NCI-H2029 treated with DMSO at 0.1 percent for 48 hours (cell line): ENCODE measurements at regions not wholly inside any gene's neighbourhood (a gene's known extent, or its start where the extent isn't known, plus 50 kb on each side); places are given as distances from the start of the nearest gene placed in this dataset.
"Not testable (repeated sequence)": the region's sequence is repeated elsewhere in the genome, so short reads cannot be mapped to it uniquely, and the experiment has no call there.

ENCODE experiments used
- DNase-seq: peaks from one replicate; lab custom pipeline; 2025; lab: John Stamatoyannopoulos, UW

DNA sequence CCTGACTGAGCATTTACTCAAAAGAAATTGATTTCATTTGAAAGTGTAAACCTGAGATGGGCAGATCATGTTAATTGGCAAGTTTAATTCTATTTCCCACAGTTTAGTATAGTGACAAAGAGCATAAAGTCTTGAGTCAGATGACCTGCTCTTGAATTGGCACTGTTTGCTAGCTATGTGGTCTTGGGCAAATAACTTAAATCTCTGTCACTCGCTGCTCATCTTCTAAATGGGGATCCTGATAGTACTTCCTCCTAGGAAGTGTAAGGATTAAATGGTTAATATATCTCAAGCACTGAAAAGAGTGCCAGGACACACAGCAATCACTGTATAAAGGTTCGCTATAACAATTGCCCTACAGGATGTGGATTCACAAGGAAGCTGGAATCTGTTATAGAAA lies 242.8 kb upstream of the JADE1 start:
- DNase-seq = no peak

- peak; percentile 5 for DNase-seq
These were observed 243.8 kb upstream of the JADE1 start for GRCh38 chr4:128565565-128566186.

- DNase-seq = no peak
These were observed 244.4 kb upstream of the JADE1 start for GRCh38 chr4:128565054-128565453.

GRCh38 chr4:128564081-128564630 lies 245.3 kb upstream of the JADE1 start:
- no peak for DNase-seq

- DNase-seq = no peak
These were observed 248.6 kb upstream of the JADE1 start for GRCh38 chr4:128560754-128561495.

- DNase-seq = no peak
These were observed 250.4 kb upstream of the JADE1 start for GRCh38 chr4:128558896-128559679.

DNA sequence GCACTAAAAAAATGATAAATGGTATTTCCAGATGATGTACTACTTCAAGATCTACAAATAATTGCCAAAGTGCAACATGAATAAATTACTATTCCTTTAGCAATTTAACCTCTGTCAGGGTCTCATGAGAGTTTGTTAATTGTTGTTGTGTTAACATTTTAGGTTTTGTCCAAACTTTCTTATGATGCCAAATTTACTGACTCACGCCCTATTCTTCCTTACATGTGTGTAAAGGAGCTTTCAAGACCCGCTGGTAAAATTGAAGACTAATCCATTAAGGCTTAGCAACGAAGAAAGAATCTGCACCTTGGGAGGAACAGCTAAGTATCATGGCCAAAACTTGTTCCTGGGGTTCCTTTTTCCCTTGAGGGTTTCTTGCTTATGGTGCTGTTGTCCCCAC lies 252.7 kb upstream of the JADE1 start:
- no peak for DNase-seq

GRCh38 chr4:128553686-128554515 lies 255.6 kb upstream of the JADE1 start:
- peak; percentile 27 for DNase-seq

DNA sequence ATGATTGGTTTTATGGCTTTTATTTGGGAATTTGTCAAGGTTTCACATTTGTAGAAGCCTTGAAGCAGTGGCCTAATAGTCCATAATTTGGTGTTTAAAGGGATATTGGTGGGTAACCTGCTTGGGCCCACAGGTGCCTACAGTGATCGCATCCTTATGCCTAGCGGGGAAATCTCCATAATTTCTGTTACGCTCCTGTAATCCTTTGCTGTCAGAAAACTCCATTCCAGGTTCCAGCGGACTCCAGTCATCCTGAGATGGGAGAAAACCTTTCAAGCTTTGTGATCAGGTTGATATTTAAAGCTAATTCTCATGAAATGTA lies 257.0 kb upstream of the JADE1 start:
- DNase-seq = no peak

DNA sequence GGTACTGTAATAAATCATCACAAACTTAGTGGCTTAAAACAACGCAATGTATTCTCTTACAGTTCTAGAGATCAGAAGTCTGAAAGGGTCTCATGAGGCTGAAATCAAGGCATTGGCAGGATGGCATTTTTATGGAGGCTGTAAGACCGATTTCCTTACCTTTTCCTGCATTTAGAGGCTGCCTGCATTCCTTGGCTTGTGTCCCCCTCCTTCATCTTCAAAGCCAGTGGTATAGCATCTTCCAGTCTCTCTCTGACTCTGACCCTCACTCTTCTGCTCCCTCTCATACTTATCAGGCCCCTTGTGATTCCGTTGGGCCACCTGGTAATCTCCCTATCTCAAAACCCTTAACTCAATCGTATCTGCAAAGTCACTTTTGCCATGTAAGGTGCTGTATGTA lies 258.2 kb upstream of the JADE1 start:
- DNase-seq = no peak

GRCh38 chr4:128550060-128550459 lies 259.4 kb upstream of the JADE1 start:
- DNase-seq = no peak

DNA sequence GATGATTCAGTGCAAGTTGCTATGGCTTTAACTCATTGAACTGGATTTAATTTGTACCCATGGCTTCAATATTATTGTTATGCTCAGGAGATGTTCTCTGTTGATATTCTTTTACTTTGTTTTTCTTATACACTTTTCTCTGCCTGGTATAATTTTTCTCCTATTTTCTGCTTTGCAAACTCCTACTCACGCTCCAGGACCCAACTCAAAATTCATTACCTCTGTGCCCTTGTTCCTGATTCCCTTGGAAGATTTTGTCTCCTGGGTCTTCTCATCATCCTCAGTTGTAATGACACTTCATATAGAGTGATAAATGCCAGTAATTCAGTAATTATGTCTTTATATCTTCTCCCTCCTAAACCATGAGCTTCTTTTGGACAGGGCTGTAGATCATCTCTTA lies 259.9 kb upstream of the JADE1 start:
- no peak for DNase-seq

- no peak for DNase-seq
These were observed 260.8 kb upstream of the PGRMC2 start for GRCh38 chr4:128548381-128548780.

DNA sequence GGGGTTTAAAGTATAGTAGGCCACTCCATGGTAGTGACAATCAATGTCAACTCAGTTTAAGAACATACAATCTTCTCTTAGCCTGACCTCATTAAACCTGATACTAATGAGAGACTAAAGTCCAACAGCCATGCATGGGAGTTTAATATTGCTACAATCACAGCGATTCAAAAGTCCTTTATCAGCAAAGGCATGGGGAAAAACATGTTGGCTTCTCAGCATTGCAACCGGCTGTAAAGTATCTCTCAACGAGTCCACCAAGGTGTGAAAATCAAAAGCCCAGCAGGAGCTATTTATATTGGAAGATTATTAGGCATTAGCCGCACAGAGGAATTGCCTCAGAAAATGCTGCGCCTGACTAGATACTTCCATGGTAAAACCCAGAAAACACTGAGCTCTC lies 256.7 kb upstream of the PGRMC2 start:
- DNase-seq = no peak

DNA sequence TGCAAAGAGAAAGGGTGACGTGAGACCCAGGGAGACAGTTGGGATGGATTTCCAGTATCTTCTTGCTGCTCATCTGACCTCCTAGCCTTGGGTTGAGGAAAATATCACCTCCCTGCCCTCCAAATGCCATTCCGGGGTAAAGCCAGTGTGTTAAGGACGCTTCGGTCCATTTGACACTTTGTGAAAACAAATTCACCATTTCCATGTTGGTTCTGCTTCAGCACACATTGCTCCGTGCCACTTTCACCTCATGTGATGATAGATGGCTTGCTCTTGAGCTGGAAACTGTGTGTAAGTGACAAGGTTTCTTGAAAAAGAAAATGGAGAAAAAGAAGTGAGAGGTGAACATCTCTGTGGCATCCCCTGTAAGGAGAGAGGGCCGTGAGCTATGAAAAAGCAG lies 256.1 kb upstream of the PGRMC2 start:
- DNase-seq = no peak

DNA sequence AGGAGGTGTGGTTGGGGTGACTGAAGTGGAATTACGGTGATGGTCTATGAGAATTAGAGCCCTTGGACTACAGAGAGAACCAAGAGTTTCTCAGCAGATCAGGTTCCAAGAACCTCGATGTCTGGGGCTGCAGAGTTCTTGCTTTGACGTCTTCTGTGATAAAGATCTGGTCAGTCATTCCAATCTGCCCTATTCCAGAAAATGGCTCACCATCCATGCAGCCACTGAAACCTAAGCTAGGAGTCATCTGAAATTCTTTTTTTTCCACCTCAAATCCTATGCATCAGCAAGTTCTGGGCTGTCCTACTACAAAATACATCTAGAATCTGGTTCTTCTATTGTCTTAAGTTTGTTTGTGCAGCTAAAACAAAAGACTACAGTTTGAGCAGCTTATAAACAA lies 254.4 kb upstream of the PGRMC2 start:
- no peak for DNase-seq

DNA sequence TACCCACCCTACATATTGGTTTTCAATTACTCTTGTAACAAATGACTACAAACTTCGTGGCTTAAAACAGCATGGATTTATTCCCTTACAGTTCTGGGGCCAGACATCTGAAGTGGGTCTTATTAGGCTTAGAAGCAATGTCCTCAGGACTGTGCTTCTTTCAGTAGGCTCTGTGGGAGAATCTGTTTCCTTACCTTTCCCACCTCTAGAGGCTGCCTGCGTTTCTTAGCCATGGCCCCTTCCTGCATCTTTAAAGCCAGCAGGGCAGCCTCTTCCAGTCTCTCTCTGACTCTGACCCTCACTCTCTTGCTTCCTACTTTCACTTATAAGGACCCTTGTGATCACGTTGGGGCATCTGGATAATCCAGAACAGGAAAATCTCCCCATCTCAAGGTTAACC lies 252.5 kb upstream of the PGRMC2 start:
- DNase-seq = no peak

GRCh38 chr4:128538111-128538882 lies 250.7 kb upstream of the PGRMC2 start:
- DNase-seq = no peak

- DNase-seq = no peak
These were observed 249.1 kb upstream of the PGRMC2 start for GRCh38 chr4:128536746-128537145.

GRCh38 chr4:128535510-128535909 lies 247.9 kb upstream of the PGRMC2 start:
- DNase-seq = not testable (repeated sequence)
